ENCODE measurements at regions not wholly inside any gene's neighbourhood (a gene's known extent, or its start where the extent isn't known, plus 50 kb on each side); places are given as distances from the start of the nearest gene placed in this dataset.

DNA sequence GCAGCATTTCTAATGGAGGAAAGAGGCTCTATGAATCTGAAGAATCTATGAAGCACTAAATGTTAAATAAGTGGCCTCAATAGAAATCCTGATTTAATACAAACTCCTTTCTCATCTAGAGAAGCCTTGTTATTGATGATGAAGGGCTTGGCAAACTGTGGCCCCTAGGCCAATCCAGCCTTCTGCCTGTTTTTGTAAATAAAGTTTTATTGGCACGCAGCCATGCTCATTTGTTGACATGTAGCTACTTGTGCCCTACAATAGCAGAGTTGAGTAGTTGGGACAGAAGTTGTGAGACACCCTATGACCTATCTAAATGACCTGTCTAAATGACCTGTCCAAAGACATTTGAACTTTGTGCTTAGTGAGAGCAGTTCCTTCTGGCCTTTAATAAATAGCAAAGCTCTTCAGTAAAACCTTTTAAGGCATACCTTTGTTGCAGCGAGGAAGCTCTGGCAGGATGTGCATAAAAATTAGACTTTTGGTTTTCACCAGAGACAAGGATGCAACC is 484.4 kb upstream of the SPRED2 start:
- TF ChIP-seq, protein P1, sequence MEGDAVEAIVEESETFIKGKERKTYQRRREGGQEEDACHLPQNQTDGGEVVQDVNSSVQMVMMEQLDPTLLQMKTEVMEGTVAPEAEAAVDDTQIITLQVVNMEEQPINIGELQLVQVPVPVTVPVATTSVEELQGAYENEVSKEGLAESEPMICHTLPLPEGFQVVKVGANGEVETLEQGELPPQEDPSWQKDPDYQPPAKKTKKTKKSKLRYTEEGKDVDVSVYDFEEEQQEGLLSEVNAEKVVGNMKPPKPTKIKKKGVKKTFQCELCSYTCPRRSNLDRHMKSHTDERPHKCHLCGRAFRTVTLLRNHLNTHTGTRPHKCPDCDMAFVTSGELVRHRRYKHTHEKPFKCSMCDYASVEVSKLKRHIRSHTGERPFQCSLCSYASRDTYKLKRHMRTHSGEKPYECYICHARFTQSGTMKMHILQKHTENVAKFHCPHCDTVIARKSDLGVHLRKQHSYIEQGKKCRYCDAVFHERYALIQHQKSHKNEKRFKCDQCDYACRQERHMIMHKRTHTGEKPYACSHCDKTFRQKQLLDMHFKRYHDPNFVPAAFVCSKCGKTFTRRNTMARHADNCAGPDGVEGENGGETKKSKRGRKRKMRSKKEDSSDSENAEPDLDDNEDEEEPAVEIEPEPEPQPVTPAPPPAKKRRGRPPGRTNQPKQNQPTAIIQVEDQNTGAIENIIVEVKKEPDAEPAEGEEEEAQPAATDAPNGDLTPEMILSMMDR (conservative IDR thresholded peaks at IDR 0.05), result no peak
- TF ChIP-seq ZFX (IDR thresholded peaks at IDR 0.05), result no peak

Measured in C4-2B (cell line).